HFF-Myc (cell line): ENCODE measurements at regions not wholly inside any gene's neighbourhood (a gene's known extent, or its start where the extent isn't known, plus 50 kb on each side); places are given as distances from the start of the nearest gene placed in this dataset.

Experiments
- DNase-seq: peaks from one replicate; pipeline ENCODE4 v3.0.0-alpha.2; 2011; ENCODE audit warnings: low read depth; ENCODE audit errors: extremely low read depth
- H3K4me3 ChIP-seq: replicated peaks from 2 replicates; pipeline ENCODE4 v1.5.1; 2011; ENCODE audit warnings: low read depth, mild to moderate bottlenecking, control low read depth, low read length
- CTCF ChIP-seq: IDR thresholded peaks from 2 replicates; pipeline ENCODE4 v1.5.1; 2012; ENCODE audit warnings: mild to moderate bottlenecking, low read depth, low read length, control low read depth; ENCODE audit errors: missing control alignments

- no peak for DNase-seq
- no peak for TF ChIP-seq CTCF
- H3K4me3 ChIP-seq: no peak overlapping the region
Observed at GRCh38 chr3:181660337-181660736, 51.4 kb upstream of the SOX2 start.

- no peak overlapping the region for H3K4me3 ChIP-seq
- DNase-seq: no peak
- TF ChIP-seq CTCF: no peak
Observed at GRCh38 chr3:181637456-181637855, 74.3 kb upstream of the SOX2 start.

- no peak overlapping the region for H3K4me3 ChIP-seq
- DNase-seq: no peak
- no peak for TF ChIP-seq CTCF
Observed at GRCh38 chr3:181637056-181637455, 74.7 kb upstream of the SOX2 start.

- no peak for TF ChIP-seq CTCF
- no peak for DNase-seq
- no peak overlapping the region for H3K4me3 ChIP-seq
Observed at GRCh38 chr3:181635141-181635540, 76.6 kb upstream of the SOX2 start.

- no peak for TF ChIP-seq CTCF
- H3K4me3 ChIP-seq: no peak overlapping the region
- no peak for DNase-seq
Observed at GRCh38 chr3:181633556-181633955, 78.2 kb upstream of the SOX2 start.

- TF ChIP-seq CTCF: no peak
- no peak for DNase-seq
- H3K4me3 ChIP-seq: no peak overlapping the region
Observed at GRCh38 chr3:181631901-181632300, 79.8 kb upstream of the SOX2 start.

GRCh38 chr3:181630853-181631252 lies 80.9 kb upstream of the SOX2 start:
- no peak for DNase-seq
- no peak for TF ChIP-seq CTCF
- H3K4me3 ChIP-seq: no peak overlapping the region
